ENCODE measurements at regions not wholly inside any gene's neighbourhood (a gene's known extent, or its start where the extent isn't known, plus 50 kb on each side); places are given as distances from the start of the nearest gene placed in this dataset.
"Not testable (repeated sequence)": the region's sequence is repeated elsewhere in the genome, so short reads cannot be mapped to it uniquely, and the experiment has no call there.

- DNase-seq = no peak
Measured at GRCh38 chr1:117707371-117707770, 101.5 kb downstream of the TENT5C start.

GRCh38 chr1:117708323-117709248, 102.7 kb downstream of the TENT5C start:
- DNase-seq = no peak

- DNase-seq = no peak
Measured at GRCh38 chr1:117709249-117709691, 103.4 kb downstream of the TENT5C start.

- DNase-seq = no peak
Measured at GRCh38 chr1:117710710-117711109, 104.9 kb downstream of the TENT5C start.

- no peak for DNase-seq
Measured at GRCh38 chr1:117712621-117713020, 106.8 kb downstream of the TENT5C start.

GRCh38 chr1:117714546-117714945, 108.7 kb downstream of the TENT5C start:
- no peak for DNase-seq

- not testable (repeated sequence) for DNase-seq
Measured at GRCh38 chr1:117716030-117716429, 110.2 kb downstream of the TENT5C start.

- DNase-seq = not testable (repeated sequence)
Measured at GRCh38 chr1:117717980-117718379, 112.1 kb downstream of the TENT5C start.

- not testable (repeated sequence) for DNase-seq
Measured at GRCh38 chr1:117718596-117718995, 112.7 kb downstream of the TENT5C start.

- DNase-seq = no peak
Measured at GRCh38 chr1:117719004-117719403, 113.2 kb downstream of the TENT5C start.

GRCh38 chr1:117732065-117732797, 126.4 kb downstream of the TENT5C start:
- DNase-seq = no peak

- DNase-seq = no peak
Measured at GRCh38 chr1:117732956-117733355, 127.1 kb downstream of the TENT5C start.

- no peak for DNase-seq
Measured at GRCh38 chr1:117734403-117734802, 128.6 kb downstream of the TENT5C start.

- peak; percentile 33 for DNase-seq
Measured at GRCh38 chr1:117735045-117735992, 129.5 kb downstream of the TENT5C start.

- no peak for DNase-seq
Measured at GRCh38 chr1:117739504-117739903, 133.7 kb downstream of the TENT5C start.

GRCh38 chr1:117740496-117740895, 134.6 kb downstream of the TENT5C start:
- DNase-seq = no peak

- DNase-seq = not testable (repeated sequence)
Measured at GRCh38 chr1:117746565-117746964, 140.7 kb downstream of the TENT5C start.

- no peak for DNase-seq
Measured at GRCh38 chr1:117747605-117748004, 141.8 kb downstream of the TENT5C start.

- DNase-seq = no peak
Measured at GRCh38 chr1:117751321-117751720, 145.5 kb downstream of the TENT5C start.

- DNase-seq = no peak
Measured at GRCh38 chr1:117752661-117753060, 146.8 kb downstream of the TENT5C start.

GRCh38 chr1:117753232-117753631, 147.4 kb downstream of the TENT5C start:
- DNase-seq = no peak

- DNase-seq = no peak
Measured at GRCh38 chr1:117753652-117754051, 147.8 kb downstream of the TENT5C start.

Measured in renal pelvis (tissue), 1 donor.